Naive thymus-derived CD8-positive, alpha-beta T cell (primary cell): ENCODE measurements at regions not wholly inside any gene's neighbourhood (a gene's known extent, or its start where the extent isn't known, plus 50 kb on each side); places are given as distances from the start of the nearest gene placed in this dataset.
"Not testable (repeated sequence)": the region's sequence is repeated elsewhere in the genome, so short reads cannot be mapped to it uniquely, and the experiment has no call there.

Experiments
- ATAC-seq, 2 donors: fragments of 150-1000 bp; cut with Tn5 transposase in 1 of 2; sonication (Bioruptor Pico), chemical (Tn5 transposase) in 1 of 2; 1 replicate in 1 of 2; 2 replicates in 1 of 2; pipeline ENCODE4 v1.10.0; 2021; ENCODE audit warnings: mild to moderate bottlenecking in 2 of 2, moderate library complexity in 2 of 2
- POLR2A ChIA-PET: fragments of 350-600 bp; sonication (Branson Sonifier 250); formaldehyde crosslinking; loops from one replicate; lab custom pipeline; 2021; ENCODE audit warnings: antibody characterized with exemption; lab: Charles Lee
- DNase-seq, 10 donors: peaks; one replicate each; pipeline versions ENCODE4 v3.0.0 to v3.0.0-alpha.2; 2020 to 2022
- H3K27ac Mint-ChIP-seq, 10 donors: one replicate each; pipeline ENCODE4 v1.8.0; 2020 to 2022; ENCODE audit warnings: mild to moderate bottlenecking in 10 of 10, mixed read lengths in 10 of 10, moderate library complexity in 4 of 10, inconsistent platforms in 1 of 10
- H3K27me3 Mint-ChIP-seq, 5 donors: one replicate each; pipeline ENCODE4 v1.8.0; 2021 to 2022; ENCODE audit warnings: mixed read lengths in 5 of 5
- H3K36me3 Mint-ChIP-seq, 3 donors: one replicate each; pipeline ENCODE4 v1.8.0; 2020 to 2022; ENCODE audit warnings: mixed read lengths in 3 of 3, mild to moderate bottlenecking in 2 of 3, inconsistent platforms in 1 of 3
- H3K4me1 Mint-ChIP-seq, 4 donors: one replicate each; pipeline ENCODE4 v1.8.0; 2021 to 2022; ENCODE audit warnings: mixed read lengths in 4 of 4
- H3K4me3 Mint-ChIP-seq, 10 donors: one replicate each; pipeline ENCODE4 v1.8.0; 2020 to 2022; ENCODE audit warnings: mild to moderate bottlenecking in 10 of 10, mixed read lengths in 10 of 10, moderate library complexity in 6 of 10, inconsistent platforms in 1 of 10
- H3K9me3 Mint-ChIP-seq, 9 donors: one replicate each; pipeline ENCODE4 v1.8.0; 2020 to 2022; ENCODE audit warnings: mixed read lengths in 9 of 9, mild to moderate bottlenecking in 3 of 9, inconsistent platforms in 1 of 9, moderate library complexity in 1 of 9

- DNase-seq (no peak), ATAC-seq (no peak)
- H3K27me3 Mint-ChIP-seq = no peaks in the 10 kb centered on the region
- no peak overlapping the region for H3K27ac Mint-ChIP-seq
- H3K36me3 Mint-ChIP-seq = no peaks in the 10 kb centered on the region
- no peaks in the 10 kb centered on the region for H3K9me3 Mint-ChIP-seq
- POLR2A ChIA-PET = no interaction called here
- peaks cover 0 to 5% (median 5%) of the 10 kb centered on the region in 4 donors for H3K4me1 Mint-ChIP-seq
- no peak overlapping the region for H3K4me3 Mint-ChIP-seq
Observed at GRCh38 chr1:182253319-182253860, 138.2 kb downstream of the GLUL start.

GRCh38 chr1:182251561-182251960 lies 140.0 kb downstream of the GLUL start:
- H3K4me1 Mint-ChIP-seq = peaks cover 0 to 2% (median 0%) of the 10 kb centered on the region in 4 donors
- no peaks in the 10 kb centered on the region for H3K36me3 Mint-ChIP-seq
- POLR2A ChIA-PET = no interaction called here
- no peak for ATAC-seq
- no peak for DNase-seq
- H3K27ac Mint-ChIP-seq = no peak overlapping the region
- H3K9me3 Mint-ChIP-seq = no peaks in the 10 kb centered on the region
- no peak overlapping the region for H3K4me3 Mint-ChIP-seq
- H3K27me3 Mint-ChIP-seq = no peaks in the 10 kb centered on the region

- DNase-seq (no peak), ATAC-seq (no peak)
- H3K4me3 Mint-ChIP-seq = no peak overlapping the region
- peaks cover 0 to 2% (median 0%) of the 10 kb centered on the region in 4 donors for H3K4me1 Mint-ChIP-seq
- H3K27ac Mint-ChIP-seq = peak overlapping the region in 1 of 10 donors; percentile 16
- no peaks in the 10 kb centered on the region for H3K36me3 Mint-ChIP-seq
- peaks cover 0 to 3% (median 0%) of the 10 kb centered on the region in 5 donors for H3K27me3 Mint-ChIP-seq
- H3K9me3 Mint-ChIP-seq = no peaks in the 10 kb centered on the region
- POLR2A ChIA-PET = interaction anchor here (1.2 kb wide), 1 partner anchor 9 kb away, joined by 3 read pairs; no protein-coding TSS in a partner anchor
Observed at GRCh38 chr1:182249201-182249676, 142.4 kb downstream of the GLUL start.

- DNase-seq (no peak), ATAC-seq (no peak)
- POLR2A ChIA-PET = interaction anchor here (1.2 kb wide), 1 partner anchor 10 kb away, joined by 3 read pairs; no protein-coding TSS in a partner anchor
- no peak overlapping the region for H3K4me3 Mint-ChIP-seq
- H3K27ac Mint-ChIP-seq = no peak overlapping the region
- peaks cover 0 to 2% (median 0%) of the 10 kb centered on the region in 4 donors for H3K4me1 Mint-ChIP-seq
- H3K27me3 Mint-ChIP-seq = peaks cover 0 to 3% (median 0%) of the 10 kb centered on the region in 5 donors
- H3K36me3 Mint-ChIP-seq = no peaks in the 10 kb centered on the region
- no peaks in the 10 kb centered on the region for H3K9me3 Mint-ChIP-seq
Observed at GRCh38 chr1:182248721-182249120, 142.9 kb downstream of the GLUL start.

- H3K4me1 Mint-ChIP-seq, POLR2A ChIA-PET, H3K4me3 Mint-ChIP-seq, H3K27me3 Mint-ChIP-seq, H3K36me3 Mint-ChIP-seq, H3K27ac Mint-ChIP-seq, DNase-seq, H3K9me3 Mint-ChIP-seq, ATAC-seq: not testable (repeated sequence)
Observed at GRCh38 chr1:182247813-182248212, 143.8 kb downstream of the GLUL start.

GRCh38 chr1:182246783-182247182 lies 144.8 kb downstream of the GLUL start:
- Mint-ChIP-seq H3K27ac (no peak overlapping the region), H3K36me3 (no peaks in the 10 kb centered on the region), H3K27me3 (peaks cover 0 to 9% (median 0%) of the 10 kb centered on the region in 5 donors), H3K4me3 (no peak overlapping the region), H3K4me1 (peaks cover 0 to 2% (median 0%) of the 10 kb centered on the region in 4 donors), H3K9me3 (no peaks in the 10 kb centered on the region)
- POLR2A ChIA-PET = interaction anchor here (0.7 kb wide), 1 partner anchor 32 kb away, joined by 7 read pairs; no protein-coding TSS in a partner anchor
- DNase-seq (no peak), ATAC-seq (no peak)

- DNase-seq = no peak
- no peaks in the 10 kb centered on the region for H3K9me3 Mint-ChIP-seq
- POLR2A ChIA-PET = no interaction called here
- ATAC-seq = no peak
- H3K27ac Mint-ChIP-seq = peak overlapping the region in 1 of 10 donors; percentile 37
- H3K4me3 Mint-ChIP-seq = no peak overlapping the region
- H3K27me3 Mint-ChIP-seq = peaks cover 0 to 9% (median 0%) of the 10 kb centered on the region in 5 donors
- peaks cover 0 to 1% (median 0%) of the 10 kb centered on the region in 4 donors for H3K4me1 Mint-ChIP-seq
- no peaks in the 10 kb centered on the region for H3K36me3 Mint-ChIP-seq
Observed at GRCh38 chr1:182245040-182245439, 146.6 kb downstream of the GLUL start.

- peak overlapping the region in 1 of 10 donors; percentile 37 for H3K27ac Mint-ChIP-seq
- no peak for ATAC-seq
- H3K27me3 Mint-ChIP-seq = peaks cover 0 to 9% (median 0%) of the 10 kb centered on the region in 5 donors
- no peaks in the 10 kb centered on the region for H3K36me3 Mint-ChIP-seq
- H3K4me1 Mint-ChIP-seq = no peaks in the 10 kb centered on the region
- H3K4me3 Mint-ChIP-seq = no peak overlapping the region
- DNase-seq = no peak
- no peaks in the 10 kb centered on the region for H3K9me3 Mint-ChIP-seq
- POLR2A ChIA-PET = no interaction called here
Observed at GRCh38 chr1:182244451-182244850, 147.1 kb downstream of the GLUL start.

- DNase-seq (no peak), ATAC-seq (no peak)
- POLR2A ChIA-PET = no interaction called here
- H3K27ac Mint-ChIP-seq = no peak overlapping the region
- no peaks in the 10 kb centered on the region for H3K9me3 Mint-ChIP-seq
- H3K4me3 Mint-ChIP-seq = no peak overlapping the region
- peaks cover 0 to 9% (median 0%) of the 10 kb centered on the region in 5 donors for H3K27me3 Mint-ChIP-seq
- H3K36me3 Mint-ChIP-seq = no peaks in the 10 kb centered on the region
- no peaks in the 10 kb centered on the region for H3K4me1 Mint-ChIP-seq
Observed at GRCh38 chr1:182242641-182243040, 148.9 kb downstream of the GLUL start.

- DNase-seq (no peak), ATAC-seq (no peak)
- no peak overlapping the region for H3K4me3 Mint-ChIP-seq
- H3K27ac Mint-ChIP-seq = no peak overlapping the region
- H3K27me3 Mint-ChIP-seq = peaks cover 0 to 14% (median 0%) of the 10 kb centered on the region in 5 donors
- peaks cover 11 to 18% (median 14%) of the 10 kb centered on the region in 4 donors for H3K4me1 Mint-ChIP-seq
- POLR2A ChIA-PET = no interaction called here
- no peaks in the 10 kb centered on the region for H3K36me3 Mint-ChIP-seq
- H3K9me3 Mint-ChIP-seq = no peaks in the 10 kb centered on the region
Observed at GRCh38 chr1:182240085-182240484, 151.5 kb downstream of the GLUL start.

GRCh38 chr1:182238421-182238820 lies 153.2 kb downstream of the GLUL start:
- H3K4me1 Mint-ChIP-seq = peaks cover 11 to 19% (median 15%) of the 10 kb centered on the region in 4 donors
- no peak overlapping the region for H3K4me3 Mint-ChIP-seq
- H3K27ac Mint-ChIP-seq = no peak overlapping the region
- POLR2A ChIA-PET = no interaction called here
- DNase-seq (no peak), ATAC-seq (no peak)
- H3K27me3 Mint-ChIP-seq = peaks cover 0 to 12% (median 0%) of the 10 kb centered on the region in 5 donors
- H3K36me3 Mint-ChIP-seq = no peaks in the 10 kb centered on the region
- no peaks in the 10 kb centered on the region for H3K9me3 Mint-ChIP-seq

- H3K27ac Mint-ChIP-seq = no peak overlapping the region
Observed at GRCh38 chr1:182237329-182237728, 154.3 kb downstream of the GLUL start.

GRCh38 chr1:182236651-182237077 lies 154.9 kb downstream of the GLUL start:
- peaks cover 11 to 19% (median 15%) of the 10 kb centered on the region in 4 donors for H3K4me1 Mint-ChIP-seq
- no peak overlapping the region for H3K4me3 Mint-ChIP-seq
- peaks cover 0 to 6% (median 0%) of the 10 kb centered on the region in 5 donors for H3K27me3 Mint-ChIP-seq
- POLR2A ChIA-PET = no interaction called here
- H3K27ac Mint-ChIP-seq = peak overlapping the region in 3 of 10 donors; percentile 1 to 84 (median 44)
- no peaks in the 10 kb centered on the region for H3K9me3 Mint-ChIP-seq
- no peaks in the 10 kb centered on the region for H3K36me3 Mint-ChIP-seq
- ATAC-seq (no peak), DNase-seq (no peak)

More at GRCh38 chr1:182237329-182237728, 154.3 kb downstream of the GLUL start:
- ATAC-seq (no peak), DNase-seq (no peak)
- H3K4me1 Mint-ChIP-seq = peaks cover 11 to 19% (median 15%) of the 10 kb centered on the region in 4 donors
- H3K27me3 Mint-ChIP-seq = peaks cover 0 to 11% (median 0%) of the 10 kb centered on the region in 5 donors
- H3K36me3 Mint-ChIP-seq = no peaks in the 10 kb centered on the region
- H3K4me3 Mint-ChIP-seq = no peak overlapping the region
- no peaks in the 10 kb centered on the region for H3K9me3 Mint-ChIP-seq
- POLR2A ChIA-PET = no interaction called here
